ENCODE measurements at regions not wholly inside any gene's neighbourhood (a gene's known extent, or its start where the extent isn't known, plus 50 kb on each side); places are given as distances from the start of the nearest gene placed in this dataset.
A peak's percentile ranks its signal among the peaks of the same experiment; 100 is the strongest.
"Not testable (repeated sequence)": the region's sequence is repeated elsewhere in the genome, so short reads cannot be mapped to it uniquely, and the experiment has no call there.

- H3K4me3 ChIP-seq (ENCODE audit: control insufficient read depth, low read depth, low read length), result no peak overlapping the region
Measured at GRCh38 chr13:64688893-64689677, 2541.1 kb downstream of the PCDH9 start.

GRCh38 chr13:64686536-64686935, 2543.6 kb downstream of the PCDH9 start:
- not testable (repeated sequence) for H3K4me3 ChIP-seq (ENCODE audit: control insufficient read depth, low read depth, low read length); DNase-seq (ENCODE audit: low read depth)

More at GRCh38 chr13:64688893-64689677, 2541.1 kb downstream of the PCDH9 start:
- DNase-seq (ENCODE audit: low read depth), result no peak
- no peak for TF ChIP-seq CTCF (conservative IDR thresholded peaks at IDR 0.05; ENCODE audit: control insufficient read depth, insufficient read depth, low read depth, low read length)

- DNase-seq (ENCODE audit: low read depth), result no peak
- no peak for TF ChIP-seq CTCF (conservative IDR thresholded peaks at IDR 0.05; ENCODE audit: control insufficient read depth, insufficient read depth, low read depth, low read length)
- no peak overlapping the region for H3K4me3 ChIP-seq (ENCODE audit: control insufficient read depth, low read depth, low read length)
Measured at GRCh38 chr13:64684685-64685431, 2545.3 kb downstream of the PCDH9 start.

GRCh38 chr13:64684108-64684507, 2546.0 kb downstream of the PCDH9 start:
- DNase-seq (ENCODE audit: low read depth), result no peak
- no peak for TF ChIP-seq CTCF (conservative IDR thresholded peaks at IDR 0.05; ENCODE audit: control insufficient read depth, insufficient read depth, low read depth, low read length)
- H3K4me3 ChIP-seq (ENCODE audit: control insufficient read depth, low read depth, low read length), result no peak overlapping the region

- no peak for TF ChIP-seq CTCF (conservative IDR thresholded peaks at IDR 0.05; ENCODE audit: control insufficient read depth, insufficient read depth, low read depth, low read length)
- DNase-seq (ENCODE audit: low read depth), result no peak
- no peak overlapping the region for H3K4me3 ChIP-seq (ENCODE audit: control insufficient read depth, low read depth, low read length)
Measured at GRCh38 chr13:64680739-64681138, 2549.4 kb downstream of the PCDH9 start.

GRCh38 chr13:64675255-64675892, 2554.8 kb downstream of the PCDH9 start:
- no peak for TF ChIP-seq CTCF (conservative IDR thresholded peaks at IDR 0.05; ENCODE audit: control insufficient read depth, insufficient read depth, low read depth, low read length)
- peak; percentile 6 for DNase-seq (ENCODE audit: low read depth)
- no peak overlapping the region for H3K4me3 ChIP-seq (ENCODE audit: control insufficient read depth, low read depth, low read length)

- no peak for TF ChIP-seq CTCF (conservative IDR thresholded peaks at IDR 0.05; ENCODE audit: control insufficient read depth, insufficient read depth, low read depth, low read length)
- H3K4me3 ChIP-seq (ENCODE audit: control insufficient read depth, low read depth, low read length), result no peak overlapping the region
- DNase-seq (ENCODE audit: low read depth), result no peak
Measured at GRCh38 chr13:64674126-64674525, 2556.0 kb downstream of the PCDH9 start.

All from fibroblast of mammary gland (primary cell).